GM23338 (cell line): ENCODE measurements at regions not wholly inside any gene's neighbourhood (a gene's known extent, or its start where the extent isn't known, plus 50 kb on each side); places are given as distances from the start of the nearest gene placed in this dataset.
A peak's percentile ranks its signal among the peaks of the same experiment; 100 is the strongest.

Experiments used
- ATAC-seq: fragments of 200-7000 bp; cut with Tn5 transposase; 3 replicates; pipeline ENCODE4 v1.9.1; 2020
- DNase-seq: peaks from one replicate; pipeline ENCODE4 v3.0.0-alpha.2; 2015; ENCODE audit warnings: low spot score
- H2AFZ ChIP-seq: fragments of 200-600 bp; sonication (generic); 2 replicates; pipeline ENCODE4 v1.8.0; 2016; ENCODE audit warnings: antibody characterized with exemption, mild to moderate bottlenecking, moderate library complexity
- H3F3A ChIP-seq: fragments of 200-600 bp; sonication (generic); replicated peaks from 2 replicates; pipeline ENCODE4 v1.8.0; 2017; ENCODE audit warnings: antibody characterized with exemption, mixed run types, low read depth
- H3K27ac ChIP-seq: fragments of 200-600 bp; sonication (generic); 2 replicates; pipeline ENCODE4 v1.6.1; 2016; ENCODE audit warnings: low read depth
- H3K27me3 ChIP-seq: fragments of 200-600 bp; sonication (generic); 2 replicates; pipeline ENCODE4 v1.8.0; 2016; ENCODE audit warnings: mild to moderate bottlenecking, mixed run types, moderate library complexity; ENCODE audit not compliant: insufficient read depth
- H3K36me3 ChIP-seq: fragments of 200-600 bp; sonication (generic); 2 replicates; pipeline ENCODE4 v1.8.0; 2016; ENCODE audit warnings: mild to moderate bottlenecking; ENCODE audit not compliant: insufficient read depth
- H3K4me1 ChIP-seq: fragments of 200-600 bp; sonication (generic); 2 replicates; pipeline ENCODE4 v1.8.0; 2016; ENCODE audit warnings: mild to moderate bottlenecking, moderate library complexity; ENCODE audit not compliant: insufficient read depth
- H3K4me2 ChIP-seq: fragments of 200-600 bp; sonication (generic); 2 replicates; pipeline ENCODE4 v1.7.1; 2017; ENCODE audit warnings: mixed run types
- H3K4me3 ChIP-seq: fragments of 200-600 bp; sonication (generic); 2 replicates; pipeline ENCODE4 v1.6.1; 2016; ENCODE audit warnings: mixed run types
- H3K79me2 ChIP-seq: fragments of 200-600 bp; sonication (generic); replicated peaks from 2 replicates; pipeline ENCODE4 v1.8.0; 2017; ENCODE audit warnings: mild to moderate bottlenecking; ENCODE audit not compliant: insufficient read depth
- H3K9me2 ChIP-seq: fragments of 200-600 bp; sonication (generic); 2 replicates; pipeline ENCODE4 v1.8.0; 2017; ENCODE audit not compliant: insufficient read depth
- H4K20me1 ChIP-seq: fragments of 200-600 bp; sonication (generic); replicated peaks from 2 replicates; pipeline ENCODE4 v1.8.0; 2017; ENCODE audit warnings: mild to moderate bottlenecking; ENCODE audit not compliant: insufficient read depth
- H3K27ac Mint-ChIP-seq: 2 replicates; pipeline ENCODE4 v1.8.0; 2020; ENCODE audit warnings: inconsistent platforms, mild to moderate bottlenecking, moderate library complexity, mixed read lengths
- H3K27me3 Mint-ChIP-seq: 3 replicates; pipeline ENCODE4 v1.8.0; 2022; ENCODE audit warnings: low read depth, mild to moderate bottlenecking, moderate library complexity, mixed read lengths, inconsistent platforms; ENCODE audit not compliant: insufficient read depth, poor library complexity
- H3K36me3 Mint-ChIP-seq: 3 replicates; pipeline ENCODE4 v1.8.0; 2021; ENCODE audit warnings: low read depth, mild to moderate bottlenecking, inconsistent platforms, moderate library complexity, mixed read lengths
- H3K4me1 Mint-ChIP-seq: 3 replicates; pipeline ENCODE4 v1.8.0; 2020; ENCODE audit warnings: mild to moderate bottlenecking, inconsistent platforms, mixed read lengths
- H3K4me3 Mint-ChIP-seq: 3 replicates; pipeline ENCODE4 v1.8.0; 2021; ENCODE audit warnings: moderate library complexity, mild to moderate bottlenecking, inconsistent platforms, mixed read lengths
- H3K9me3 Mint-ChIP-seq: 3 replicates; pipeline ENCODE4 v1.8.0; 2020; ENCODE audit warnings: moderate library complexity, mild to moderate bottlenecking, inconsistent platforms, mixed read lengths
- CREB1 ChIP-seq: fragments of 250-450 bp; sonication (Bioruptor Pico); IDR thresholded peaks from 2 replicates; pipeline ENCODE4 v1.5.0; 2020; ENCODE audit warnings: low read depth, mild to moderate bottlenecking, moderate library complexity
- CTCF ChIP-seq, 2 experiments: fragments of 200-600 bp in 1 of 2; sonication (generic) in 1 of 2; conservative IDR thresholded peaks; 2 replicates each; pipeline versions ENCODE4 v1.5.1 to v1.6.1; 2016 to 2017; ENCODE audit warnings: antibody characterized with exemption in 2 of 2, low read depth in 2 of 2, mild to moderate bottlenecking in 2 of 2, moderate library complexity in 1 of 2
- EZH2 ChIP-seq: fragments of 200-600 bp; sonication (generic); IDR thresholded peaks from one replicate; pipeline ENCODE4 v1.8.0; 2017; ENCODE audit warnings: antibody characterized with exemption, mild to moderate bottlenecking, low read depth; ENCODE audit not compliant: unreplicated experiment
- EZH2phosphoT487 ChIP-seq: fragments of 200-600 bp; sonication (generic); IDR thresholded peaks from one replicate; pipeline ENCODE4 v1.8.1; 2018; ENCODE audit warnings: antibody characterized with exemption; ENCODE audit not compliant: unreplicated experiment
- JUNB ChIP-seq: IDR thresholded peaks from one replicate; pipeline ENCODE4 v1.6.1; 2016; ENCODE audit warnings: antibody characterized with exemption; ENCODE audit not compliant: unreplicated experiment
- NANOG ChIP-seq: IDR thresholded peaks from 2 replicates; pipeline ENCODE4 v1.6.1; 2016; ENCODE audit warnings: antibody characterized with exemption, borderline replicate concordance
- STAT1 ChIP-seq: IDR thresholded peaks from one replicate; pipeline ENCODE4 v1.6.1; 2016; ENCODE audit warnings: antibody characterized with exemption; ENCODE audit not compliant: unreplicated experiment
- ZNF114 ChIP-seq: fragments of 250-450 bp; sonication (Bioruptor Pico); IDR thresholded peaks from 2 replicates; pipeline ENCODE4 v1.5.0; 2020; ENCODE audit warnings: mild to moderate bottlenecking, moderate library complexity
- ZNF331 ChIP-seq: fragments of 250-450 bp; sonication (Bioruptor Pico); IDR thresholded peaks from 2 replicates; pipeline ENCODE4 v1.5.0; 2020; ENCODE audit warnings: low read depth, mild to moderate bottlenecking, moderate library complexity
- ZNF462 ChIP-seq: fragments of 250-450 bp; sonication (Bioruptor Pico); IDR thresholded peaks from 2 replicates; pipeline ENCODE4 v1.5.0; 2020; ENCODE audit warnings: mild to moderate bottlenecking, moderate library complexity
- TF ChIP-seq, protein P1 (sequence below): IDR thresholded peaks from 2 replicates; pipeline ENCODE4 v1.6.1; 2016; ENCODE audit warnings: antibody characterized with exemption
- TF ChIP-seq, protein P2 (sequence below): IDR thresholded peaks from one replicate; pipeline ENCODE4 v1.6.1; 2018; ENCODE audit warnings: antibody characterized with exemption; ENCODE audit not compliant: unreplicated experiment

GRCh38 chrX:8027827-8028226 is 100.6 kb upstream of the PNPLA4 start:
- H3K27ac ChIP-seq, result no peak overlapping the region
- 0 out of 2 replicates have a peak overlapping the region, but pooled peaks have one; percentile 31 for H3K4me2 ChIP-seq
- H3K9me2 ChIP-seq, result no peaks in the 10 kb centered on the region
- TF ChIP-seq, protein P1, sequence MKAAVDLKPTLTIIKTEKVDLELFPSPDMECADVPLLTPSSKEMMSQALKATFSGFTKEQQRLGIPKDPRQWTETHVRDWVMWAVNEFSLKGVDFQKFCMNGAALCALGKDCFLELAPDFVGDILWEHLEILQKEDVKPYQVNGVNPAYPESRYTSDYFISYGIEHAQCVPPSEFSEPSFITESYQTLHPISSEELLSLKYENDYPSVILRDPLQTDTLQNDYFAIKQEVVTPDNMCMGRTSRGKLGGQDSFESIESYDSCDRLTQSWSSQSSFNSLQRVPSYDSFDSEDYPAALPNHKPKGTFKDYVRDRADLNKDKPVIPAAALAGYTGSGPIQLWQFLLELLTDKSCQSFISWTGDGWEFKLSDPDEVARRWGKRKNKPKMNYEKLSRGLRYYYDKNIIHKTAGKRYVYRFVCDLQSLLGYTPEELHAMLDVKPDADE, result no peak
- TF ChIP-seq ZNF462 (CRISPR knock-in tag), result no peak
- TF ChIP-seq EZH2phosphoT487, result no peak
- no peak for TF ChIP-seq ZNF114 (CRISPR knock-in tag)
- no peak for TF ChIP-seq STAT1
- TF ChIP-seq CTCF (conservative IDR thresholded peaks at IDR 0.05; ENCODE audit: low read depth in 2 of 2), result no peak
- TF ChIP-seq JUNB, result no peak
- TF ChIP-seq, protein P2, sequence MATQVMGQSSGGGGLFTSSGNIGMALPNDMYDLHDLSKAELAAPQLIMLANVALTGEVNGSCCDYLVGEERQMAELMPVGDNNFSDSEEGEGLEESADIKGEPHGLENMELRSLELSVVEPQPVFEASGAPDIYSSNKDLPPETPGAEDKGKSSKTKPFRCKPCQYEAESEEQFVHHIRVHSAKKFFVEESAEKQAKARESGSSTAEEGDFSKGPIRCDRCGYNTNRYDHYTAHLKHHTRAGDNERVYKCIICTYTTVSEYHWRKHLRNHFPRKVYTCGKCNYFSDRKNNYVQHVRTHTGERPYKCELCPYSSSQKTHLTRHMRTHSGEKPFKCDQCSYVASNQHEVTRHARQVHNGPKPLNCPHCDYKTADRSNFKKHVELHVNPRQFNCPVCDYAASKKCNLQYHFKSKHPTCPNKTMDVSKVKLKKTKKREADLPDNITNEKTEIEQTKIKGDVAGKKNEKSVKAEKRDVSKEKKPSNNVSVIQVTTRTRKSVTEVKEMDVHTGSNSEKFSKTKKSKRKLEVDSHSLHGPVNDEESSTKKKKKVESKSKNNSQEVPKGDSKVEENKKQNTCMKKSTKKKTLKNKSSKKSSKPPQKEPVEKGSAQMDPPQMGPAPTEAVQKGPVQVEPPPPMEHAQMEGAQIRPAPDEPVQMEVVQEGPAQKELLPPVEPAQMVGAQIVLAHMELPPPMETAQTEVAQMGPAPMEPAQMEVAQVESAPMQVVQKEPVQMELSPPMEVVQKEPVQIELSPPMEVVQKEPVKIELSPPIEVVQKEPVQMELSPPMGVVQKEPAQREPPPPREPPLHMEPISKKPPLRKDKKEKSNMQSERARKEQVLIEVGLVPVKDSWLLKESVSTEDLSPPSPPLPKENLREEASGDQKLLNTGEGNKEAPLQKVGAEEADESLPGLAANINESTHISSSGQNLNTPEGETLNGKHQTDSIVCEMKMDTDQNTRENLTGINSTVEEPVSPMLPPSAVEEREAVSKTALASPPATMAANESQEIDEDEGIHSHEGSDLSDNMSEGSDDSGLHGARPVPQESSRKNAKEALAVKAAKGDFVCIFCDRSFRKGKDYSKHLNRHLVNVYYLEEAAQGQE, result no peak
- TF ChIP-seq CREB1 (CRISPR knock-in tag), result no peak
- TF ChIP-seq NANOG, result no peak
- TF ChIP-seq ZNF331 (CRISPR knock-in tag), result no peak
- TF ChIP-seq EZH2, result no peak
- no peak overlapping the region for H3K27ac Mint-ChIP-seq
- H3K27me3 ChIP-seq, result no peaks in the 10 kb centered on the region
- DNase-seq (peak; percentile 27), ATAC-seq (peak; percentile 53; the same call in 2 of the 3 replicates)
- no peaks in the 10 kb centered on the region for H3K36me3 ChIP-seq
- peaks cover 5% of the 10 kb centered on the region; the same call in 1 of the 3 replicates for H3K36me3 Mint-ChIP-seq
- no peaks in the 10 kb centered on the region for H3K4me1 ChIP-seq
- no peaks in the 10 kb centered on the region for H3K9me3 Mint-ChIP-seq
- H3K27me3 Mint-ChIP-seq, result no peaks in the 10 kb centered on the region
- H2AFZ ChIP-seq, result no peak overlapping the region
- no peaks in the 10 kb centered on the region for H3F3A ChIP-seq
- H3K4me3 ChIP-seq, result no peak overlapping the region
- H3K4me3 Mint-ChIP-seq, result no peak overlapping the region
- H4K20me1 ChIP-seq, result no peaks in the 10 kb centered on the region
- peaks cover 11% of the 10 kb centered on the region; the same call in 2 of the 3 replicates for H3K4me1 Mint-ChIP-seq
- no peaks in the 10 kb centered on the region for H3K79me2 ChIP-seq
